ENCODE measurements at regions not wholly inside any gene's neighbourhood (a gene's known extent, or its start where the extent isn't known, plus 50 kb on each side); places are given as distances from the start of the nearest gene placed in this dataset.

DNA sequence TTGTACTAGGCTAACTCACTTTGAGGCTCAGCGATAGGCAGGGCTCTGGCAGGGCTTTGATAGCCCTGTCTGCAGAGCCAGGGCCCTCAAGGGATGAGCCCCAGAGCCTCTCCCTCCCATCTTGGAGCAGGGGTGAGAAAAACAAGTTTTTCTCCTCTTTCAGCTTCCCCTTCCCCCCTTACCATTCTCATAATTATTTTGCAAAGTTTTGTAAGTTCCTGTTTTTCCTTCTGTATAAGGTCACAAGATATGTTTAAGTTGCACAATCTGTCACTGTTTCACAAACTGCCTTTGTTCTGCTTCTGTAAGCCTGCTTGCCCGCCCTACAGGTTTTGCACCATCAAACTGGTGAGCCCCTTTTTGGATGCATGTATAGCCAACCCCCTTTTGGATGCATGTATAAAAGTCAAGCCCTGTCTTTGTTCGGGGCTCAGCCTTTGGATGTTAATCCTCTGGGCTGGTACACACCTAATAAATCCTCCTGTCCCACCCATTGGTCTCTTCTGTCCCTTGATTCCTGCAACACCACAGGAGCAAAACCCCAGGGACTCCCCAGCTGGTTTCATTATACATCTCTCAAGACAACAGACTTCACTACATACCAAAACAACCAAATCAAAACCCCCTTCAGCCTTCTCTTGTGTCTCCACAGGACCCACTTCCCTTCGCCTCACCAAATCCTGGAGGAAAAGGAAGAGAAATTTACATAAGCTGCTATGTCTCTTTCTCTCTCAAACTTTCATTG lies 52.5 kb upstream of the RESF1 start:
- Histone ChIP-seq H3K4me3 (peak overlapping the region in 1 of 8 donors; percentile 57), H3K36me3 (no peaks in the 10 kb centered on the region), H3K27ac (peak overlapping the region in 7 of 8 donors; percentile 50 to 90 (median 85)), H3K27me3 (replicated peaks in 1 of 7) (no peaks in the 10 kb centered on the region), H3K9me3 (peaks cover 0 to 58% (median 41%) of the 10 kb centered on the region in 8 donors), H3K4me1 (peaks cover 0 to 12% (median 0%) of the 10 kb centered on the region in 6 donors)
- no peak for TF ChIP-seq CTCF (IDR thresholded peaks at IDR 0.05 in 8 of 11, conservative IDR thresholded peaks at IDR 0.05 in 3 of 11)
- TF ChIP-seq POLR2AphosphoS5 (IDR thresholded peaks at IDR 0.05): peak in 1 of 3 donors; percentile 29
- intact Hi-C loops (cut with DNase I; ENCODE audit: low total_unique reads): no loop called here
- 54 to 74% (median 69%) methylated on average over 4 of the region's 4 CpGs for WGBS, 5 donors
- no peak for DNase-seq

GRCh38 chr12:31903025-31903424 lies 56.2 kb upstream of the RESF1 start:
- no peaks in the 10 kb centered on the region for H3K36me3 ChIP-seq
- H3K4me1 ChIP-seq: peaks cover 3 to 36% (median 12%) of the 10 kb centered on the region in 6 donors
- H3K9me3 ChIP-seq: peaks cover 0 to 74% (median 53%) of the 10 kb centered on the region in 8 donors
- WGBS, 5 donors: 83 to 93% (median 88%) methylated on average over 3 of the region's 3 CpGs
- TF ChIP-seq CTCF (IDR thresholded peaks at IDR 0.05 in 8 of 11, conservative IDR thresholded peaks at IDR 0.05 in 3 of 11) (no peak), POLR2A (IDR thresholded peaks at IDR 0.05) (no peak), POLR2AphosphoS5 (IDR thresholded peaks at IDR 0.05) (no peak)
- intact Hi-C loops (cut with DNase I; ENCODE audit: low total_unique reads): no loop called here
- no peak overlapping the region for H3K4me3 ChIP-seq
- no peaks in the 10 kb centered on the region for H3K27me3 ChIP-seq (replicated peaks in 1 of 7)
- DNase-seq: no peak
- H3K27ac ChIP-seq: no peak overlapping the region

GRCh38 chr12:31900271-31900670 lies 58.9 kb upstream of the RESF1 start:
- Histone ChIP-seq H3K9me3 (peaks cover 0 to 66% (median 34%) of the 10 kb centered on the region in 8 donors), H3K27me3 (replicated peaks in 1 of 7) (no peaks in the 10 kb centered on the region), H3K4me3 (no peak overlapping the region), H3K4me1 (peaks cover 13 to 52% (median 35%) of the 10 kb centered on the region in 6 donors), H3K27ac (peak overlapping the region in 4 of 8 donors; percentile 12 to 98 (median 70)), H3K36me3 (no peaks in the 10 kb centered on the region)
- no peak for TF ChIP-seq POLR2A (IDR thresholded peaks at IDR 0.05)
- TF ChIP-seq CTCF (IDR thresholded peaks at IDR 0.05 in 8 of 11, conservative IDR thresholded peaks at IDR 0.05 in 3 of 11): no peak
- TF ChIP-seq POLR2AphosphoS5 (IDR thresholded peaks at IDR 0.05): no peak
- intact Hi-C loops (cut with DNase I; ENCODE audit: low total_unique reads): no loop called here
- WGBS, 5 donors: 76 to 91% (median 83%) methylated on average over 4 of the region's 4 CpGs
- no peak for DNase-seq

GRCh38 chr12:31899109-31899508 lies 60.1 kb upstream of the RESF1 start:
- TF ChIP-seq POLR2AphosphoS5 (IDR thresholded peaks at IDR 0.05) (no peak), CTCF (IDR thresholded peaks at IDR 0.05 in 8 of 11, conservative IDR thresholded peaks at IDR 0.05 in 3 of 11) (no peak), POLR2A (IDR thresholded peaks at IDR 0.05) (no peak)
- DNase-seq: no peak
- Histone ChIP-seq H3K36me3 (no peaks in the 10 kb centered on the region), H3K4me3 (peak overlapping the region in 1 of 8 donors; percentile 30), H3K27me3 (replicated peaks in 1 of 7) (no peaks in the 10 kb centered on the region), H3K4me1 (peaks cover 13 to 55% (median 37%) of the 10 kb centered on the region in 6 donors), H3K9me3 (peaks cover 0 to 75% (median 42%) of the 10 kb centered on the region in 8 donors), H3K27ac (peak overlapping the region in 5 of 8 donors; percentile 63 to 98 (median 96))
- 71 to 88% (median 76%) methylated on average over 2 of the region's 2 CpGs for WGBS, 5 donors
- intact Hi-C loops (cut with DNase I; ENCODE audit: low total_unique reads): no loop called here

Data from spleen (tissue), 11 donors.